ENCODE measurements at regions not wholly inside any gene's neighbourhood (a gene's known extent, or its start where the extent isn't known, plus 50 kb on each side); places are given as distances from the start of the nearest gene placed in this dataset.
"Not testable (repeated sequence)": the region's sequence is repeated elsewhere in the genome, so short reads cannot be mapped to it uniquely, and the experiment has no call there.

DNA sequence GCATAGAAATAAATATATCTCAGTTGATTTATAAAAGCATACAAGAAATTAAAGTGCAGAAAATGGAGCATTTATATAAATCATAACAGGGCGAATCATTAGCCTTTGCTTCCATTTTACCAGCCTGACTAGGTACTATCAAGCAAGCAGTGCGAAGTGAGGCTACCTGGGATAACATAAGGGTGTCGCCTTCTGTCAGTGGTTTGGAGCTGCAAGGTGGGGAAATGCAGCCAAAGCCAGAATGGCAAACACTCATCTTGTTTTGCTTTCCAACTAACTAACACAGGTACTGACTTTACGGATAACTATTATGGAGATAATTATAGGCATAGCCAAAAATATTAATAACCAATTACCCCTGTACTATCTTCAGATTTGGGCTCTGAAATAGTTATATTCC is 1459.8 kb downstream of the RAPGEF2 start:
- Histone ChIP-seq H4K20me1 (ENCODE audit: insufficient read depth, low read length) (no peaks in the 10 kb centered on the region), H3K9me3 (replicated peaks; ENCODE audit: insufficient read depth, low read length) (no peaks in the 10 kb centered on the region), H3K36me3 (replicated peaks; ENCODE audit: insufficient read depth, low read length) (no peaks in the 10 kb centered on the region), H3F3A (ENCODE audit: insufficient read depth, low read length) (no peaks in the 10 kb centered on the region), H3K79me2 (ENCODE audit: low read length) (no peaks in the 10 kb centered on the region), H3K4me2 (ENCODE audit: low read depth, low read length) (no peak overlapping the region), H3K4me1 (ENCODE audit: low read length) (peaks cover 5% of the 10 kb centered on the region; the same call in 1 of the 2 replicates), H3K4me3 (ENCODE audit: low read length) (no peak overlapping the region), H3K27ac (ENCODE audit: low read length) (no peak overlapping the region), H2AFZ (ENCODE audit: low read length) (no peak overlapping the region), H3K27me3 (replicated peaks; ENCODE audit: insufficient read depth, low read length) (no peaks in the 10 kb centered on the region), H3K9ac (ENCODE audit: low read length) (no peak overlapping the region), H3K9me2 (replicated peaks; ENCODE audit: insufficient read depth, low read length) (no peaks in the 10 kb centered on the region)
- TF ChIP-seq EZH2 (optimal IDR thresholded peaks at IDR 0.05; ENCODE audit: low read depth, low read length): no peak
- no peak for DNase-seq

DNA sequence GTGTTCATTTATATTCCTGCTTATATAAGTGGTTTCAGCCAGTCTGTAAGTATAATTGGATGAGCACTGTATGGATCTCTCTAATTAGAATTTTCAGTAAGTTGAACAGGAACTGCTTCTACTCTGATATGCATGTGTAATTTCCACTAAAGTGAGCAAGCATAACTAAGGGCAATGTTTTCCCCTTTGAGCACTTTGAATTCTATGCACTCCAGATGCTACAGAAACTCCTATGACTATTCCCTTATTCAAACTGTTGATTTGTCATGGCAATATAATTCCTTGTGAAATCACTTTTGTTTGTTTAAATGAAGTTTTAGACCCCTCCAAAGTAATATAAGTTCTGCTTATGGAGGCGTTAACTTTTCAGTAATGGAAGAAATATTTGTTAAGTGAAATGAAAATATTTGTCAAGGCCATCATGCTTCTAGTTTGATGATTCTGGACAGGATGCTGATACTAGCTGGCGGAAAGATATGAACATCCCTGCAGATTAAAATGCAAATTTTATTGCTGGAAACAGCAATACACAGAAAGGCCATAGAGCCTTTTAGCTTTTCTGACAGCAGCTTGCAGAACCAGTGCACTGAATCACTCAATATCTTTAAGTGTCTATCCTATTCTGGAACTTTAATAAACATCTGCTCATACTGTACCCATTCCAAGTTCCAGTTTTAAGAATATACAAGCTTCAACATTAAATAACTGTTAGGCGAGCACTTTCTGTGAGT is 1460.8 kb downstream of the RAPGEF2 start:
- H3K4me2 ChIP-seq (ENCODE audit: low read depth, low read length): peak overlapping the region; percentile 19
- H4K20me1 ChIP-seq (ENCODE audit: insufficient read depth, low read length): no peaks in the 10 kb centered on the region
- no peak overlapping the region for H2AFZ ChIP-seq (ENCODE audit: low read length)
- no peaks in the 10 kb centered on the region for H3K9me3 ChIP-seq (replicated peaks; ENCODE audit: insufficient read depth, low read length)
- TF ChIP-seq EZH2phosphoT487 (IDR thresholded peaks at IDR 0.05; ENCODE audit: low read length) (no peak), EZH2 (optimal IDR thresholded peaks at IDR 0.05; ENCODE audit: low read depth, low read length) (no peak)
- TF ChIP-seq, protein P1, sequence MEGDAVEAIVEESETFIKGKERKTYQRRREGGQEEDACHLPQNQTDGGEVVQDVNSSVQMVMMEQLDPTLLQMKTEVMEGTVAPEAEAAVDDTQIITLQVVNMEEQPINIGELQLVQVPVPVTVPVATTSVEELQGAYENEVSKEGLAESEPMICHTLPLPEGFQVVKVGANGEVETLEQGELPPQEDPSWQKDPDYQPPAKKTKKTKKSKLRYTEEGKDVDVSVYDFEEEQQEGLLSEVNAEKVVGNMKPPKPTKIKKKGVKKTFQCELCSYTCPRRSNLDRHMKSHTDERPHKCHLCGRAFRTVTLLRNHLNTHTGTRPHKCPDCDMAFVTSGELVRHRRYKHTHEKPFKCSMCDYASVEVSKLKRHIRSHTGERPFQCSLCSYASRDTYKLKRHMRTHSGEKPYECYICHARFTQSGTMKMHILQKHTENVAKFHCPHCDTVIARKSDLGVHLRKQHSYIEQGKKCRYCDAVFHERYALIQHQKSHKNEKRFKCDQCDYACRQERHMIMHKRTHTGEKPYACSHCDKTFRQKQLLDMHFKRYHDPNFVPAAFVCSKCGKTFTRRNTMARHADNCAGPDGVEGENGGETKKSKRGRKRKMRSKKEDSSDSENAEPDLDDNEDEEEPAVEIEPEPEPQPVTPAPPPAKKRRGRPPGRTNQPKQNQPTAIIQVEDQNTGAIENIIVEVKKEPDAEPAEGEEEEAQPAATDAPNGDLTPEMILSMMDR (IDR thresholded peaks at IDR 0.05; ENCODE audit: low read length): no peak
- peak overlapping the region; percentile 8; the same call in 1 of the 2 replicates for H3K4me3 ChIP-seq (ENCODE audit: low read length)
- H3K9me2 ChIP-seq (replicated peaks; ENCODE audit: insufficient read depth, low read length): no peaks in the 10 kb centered on the region
- no peaks in the 10 kb centered on the region for H3K36me3 ChIP-seq (replicated peaks; ENCODE audit: insufficient read depth, low read length)
- H3K79me2 ChIP-seq (ENCODE audit: low read length): no peaks in the 10 kb centered on the region
- H3K9ac ChIP-seq (ENCODE audit: low read length): no peak overlapping the region
- no peak for DNase-seq
- no peaks in the 10 kb centered on the region for H3K27me3 ChIP-seq (replicated peaks; ENCODE audit: insufficient read depth, low read length)
- no peaks in the 10 kb centered on the region for H3F3A ChIP-seq (ENCODE audit: insufficient read depth, low read length)
- H3K27ac ChIP-seq (ENCODE audit: low read length): no peak overlapping the region
- peaks cover 5% of the 10 kb centered on the region; the same call in 1 of the 2 replicates for H3K4me1 ChIP-seq (ENCODE audit: low read length)

DNA sequence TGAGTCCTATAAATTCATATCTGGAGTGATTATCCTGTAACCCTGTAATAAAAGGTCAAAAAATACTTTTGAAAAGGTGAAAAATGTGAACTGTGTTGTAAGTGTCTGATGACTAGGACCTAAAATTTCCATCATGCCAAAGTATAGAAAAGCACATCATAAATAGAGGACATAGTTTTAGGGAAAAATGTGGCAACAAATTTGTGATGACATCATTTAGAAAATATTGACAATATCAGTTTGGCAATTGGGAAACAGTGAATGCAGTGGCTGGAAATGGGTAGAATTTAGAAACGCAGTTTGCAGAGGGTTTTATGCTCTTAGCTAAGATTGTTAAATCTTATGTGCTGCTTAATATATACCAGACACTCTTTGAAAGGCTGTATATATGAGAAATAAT is 1464.8 kb downstream of the RAPGEF2 start:
- Histone ChIP-seq H3K9ac (ENCODE audit: low read length) (no peak overlapping the region), H3K79me2 (ENCODE audit: low read length) (no peaks in the 10 kb centered on the region), H3K4me1 (ENCODE audit: low read length) (peaks cover 5% of the 10 kb centered on the region; the same call in 1 of the 2 replicates), H3K4me2 (ENCODE audit: low read depth, low read length) (no peak overlapping the region), H3K27me3 (replicated peaks; ENCODE audit: insufficient read depth, low read length) (no peaks in the 10 kb centered on the region), H3F3A (ENCODE audit: insufficient read depth, low read length) (no peaks in the 10 kb centered on the region), H4K20me1 (ENCODE audit: insufficient read depth, low read length) (no peaks in the 10 kb centered on the region), H3K27ac (ENCODE audit: low read length) (no peak overlapping the region), H3K4me3 (ENCODE audit: low read length) (no peak overlapping the region), H3K36me3 (replicated peaks; ENCODE audit: insufficient read depth, low read length) (no peaks in the 10 kb centered on the region), H2AFZ (ENCODE audit: low read length) (no peak overlapping the region), H3K9me3 (replicated peaks; ENCODE audit: insufficient read depth, low read length) (no peaks in the 10 kb centered on the region), H3K9me2 (replicated peaks; ENCODE audit: insufficient read depth, low read length) (no peaks in the 10 kb centered on the region)
- no peak for TF ChIP-seq EZH2 (optimal IDR thresholded peaks at IDR 0.05; ENCODE audit: low read depth, low read length)
- DNase-seq: no peak

DNA sequence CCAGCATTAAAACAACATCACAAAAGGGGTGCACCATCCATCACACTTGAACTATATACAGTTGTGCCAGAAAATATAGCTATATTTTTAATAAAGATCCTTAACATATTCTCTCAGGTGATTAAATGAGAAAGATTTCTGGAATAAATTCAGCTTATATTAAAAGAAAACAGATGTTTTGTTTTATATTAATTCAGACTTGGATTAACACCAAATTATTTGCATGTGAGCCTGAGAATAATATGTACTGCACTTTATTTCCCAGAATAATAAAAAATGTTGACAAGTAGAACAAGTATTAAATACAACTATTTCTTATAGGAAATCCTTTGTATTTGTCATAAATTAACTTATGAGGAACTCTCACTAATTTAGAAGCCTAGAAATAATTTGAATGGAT is 1467.4 kb downstream of the RAPGEF2 start:
- no peak for DNase-seq
- H3K4me1 ChIP-seq (ENCODE audit: low read length): no peaks in the 10 kb centered on the region
- H4K20me1 ChIP-seq (ENCODE audit: insufficient read depth, low read length): no peaks in the 10 kb centered on the region
- no peak overlapping the region for H3K9ac ChIP-seq (ENCODE audit: low read length)
- H2AFZ ChIP-seq (ENCODE audit: low read length): no peak overlapping the region
- H3K27ac ChIP-seq (ENCODE audit: low read length): no peak overlapping the region
- H3K79me2 ChIP-seq (ENCODE audit: low read length): no peaks in the 10 kb centered on the region
- no peaks in the 10 kb centered on the region for H3K36me3 ChIP-seq (replicated peaks; ENCODE audit: insufficient read depth, low read length)
- H3K27me3 ChIP-seq (replicated peaks; ENCODE audit: insufficient read depth, low read length): no peaks in the 10 kb centered on the region
- no peak overlapping the region for H3K4me2 ChIP-seq (ENCODE audit: low read depth, low read length)
- no peaks in the 10 kb centered on the region for H3F3A ChIP-seq (ENCODE audit: insufficient read depth, low read length)
- H3K9me2 ChIP-seq (replicated peaks; ENCODE audit: insufficient read depth, low read length): no peaks in the 10 kb centered on the region
- H3K9me3 ChIP-seq (replicated peaks; ENCODE audit: insufficient read depth, low read length): no peaks in the 10 kb centered on the region
- TF ChIP-seq, protein P1 (IDR thresholded peaks at IDR 0.05; ENCODE audit: low read length): no peak
- TF ChIP-seq EZH2phosphoT487 (IDR thresholded peaks at IDR 0.05; ENCODE audit: low read length) (no peak), EZH2 (optimal IDR thresholded peaks at IDR 0.05; ENCODE audit: low read depth, low read length) (no peak)
- H3K4me3 ChIP-seq (ENCODE audit: low read length): no peak overlapping the region

DNA sequence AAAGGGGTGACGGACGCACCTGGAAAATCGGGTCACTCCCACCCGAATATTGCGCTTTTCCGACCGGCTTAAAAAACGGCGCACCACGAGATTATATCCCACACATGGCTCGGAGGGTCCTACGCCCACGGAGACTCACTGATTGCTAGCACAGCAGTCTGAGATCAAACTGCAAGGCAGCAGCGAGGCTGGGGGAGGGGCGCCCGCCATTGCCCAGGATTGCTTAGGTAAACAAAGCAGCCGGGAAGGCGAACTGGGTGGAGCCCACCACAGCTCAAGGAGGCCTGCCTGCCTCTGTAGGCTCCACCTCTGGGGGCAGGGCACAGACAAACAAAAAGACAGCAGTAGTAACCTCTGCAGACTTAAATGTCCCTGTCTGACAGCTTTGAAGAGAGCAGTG is 1471.4 kb downstream of the RAPGEF2 start:
- H2AFZ ChIP-seq (ENCODE audit: low read length); H4K20me1 ChIP-seq (ENCODE audit: insufficient read depth, low read length); H3K79me2 ChIP-seq (ENCODE audit: low read length); H3K27me3 ChIP-seq (replicated peaks; ENCODE audit: insufficient read depth, low read length); H3K9me3 ChIP-seq (replicated peaks; ENCODE audit: insufficient read depth, low read length); DNase-seq; H3K4me3 ChIP-seq (ENCODE audit: low read length); H3F3A ChIP-seq (ENCODE audit: insufficient read depth, low read length); H3K4me2 ChIP-seq (ENCODE audit: low read depth, low read length); H3K27ac ChIP-seq (ENCODE audit: low read length); H3K36me3 ChIP-seq (replicated peaks; ENCODE audit: insufficient read depth, low read length); H3K9ac ChIP-seq (ENCODE audit: low read length); H3K4me1 ChIP-seq (ENCODE audit: low read length); H3K9me2 ChIP-seq (replicated peaks; ENCODE audit: insufficient read depth, low read length): not testable (repeated sequence)

Measured in MM.1S (cell line).